B cell (primary cell): ENCODE measurements at regions not wholly inside any gene's neighbourhood (a gene's known extent, or its start where the extent isn't known, plus 50 kb on each side); places are given as distances from the start of the nearest gene placed in this dataset.

Experiments
- CTCF ChIP-seq: fragments of 200-600 bp; IDR thresholded peaks from one replicate; pipeline ENCODE4 v1.8.0; 2022; ENCODE audit warnings: antibody characterized with exemption, mild to moderate bottlenecking
- EZH2 ChIP-seq: IDR thresholded peaks from 2 replicates; pipeline ENCODE4 v1.6.1; 2012; ENCODE audit warnings: borderline replicate concordance, low read depth, mild to moderate bottlenecking, moderate library complexity, low read length; ENCODE audit not compliant: insufficient read depth, poor library complexity, severe bottlenecking

GRCh38 chr11:100560606-100561005 is 126.5 kb upstream of the ARHGAP42 start:
- TF ChIP-seq CTCF (no peak), EZH2 (no peak)
